Rectal smooth muscle tissue (tissue), 1 donor: ENCODE measurements at regions not wholly inside any gene's neighbourhood (a gene's known extent, or its start where the extent isn't known, plus 50 kb on each side); places are given as distances from the start of the nearest gene placed in this dataset.

Source experiments
- H3K27ac ChIP-seq: one replicate; pipeline ENCODE4 v1.7.0; 2013; ENCODE audit warnings: low read depth, low read length, inconsistent platforms
- H3K27me3 ChIP-seq: one replicate; pipeline ENCODE4 v1.7.0; 2013; ENCODE audit warnings: low read length; ENCODE audit not compliant: control insufficient read depth, insufficient read depth
- H3K36me3 ChIP-seq: one replicate; pipeline ENCODE4 v1.7.0; 2013; ENCODE audit warnings: low read length; ENCODE audit not compliant: control insufficient read depth, insufficient read depth
- H3K4me1 ChIP-seq: one replicate; pipeline ENCODE4 v1.7.0; 2013; ENCODE audit warnings: low read length; ENCODE audit not compliant: control insufficient read depth, insufficient read depth
- H3K4me3 ChIP-seq: one replicate; pipeline ENCODE4 v1.7.0; 2013; ENCODE audit warnings: low read length
- H3K9ac ChIP-seq: one replicate; pipeline ENCODE4 v1.7.0; 2013; ENCODE audit warnings: low read length

- no peak overlapping the region for H3K9ac ChIP-seq
- H3K36me3 ChIP-seq: no peaks in the 10 kb centered on the region
- no peak overlapping the region for H3K27ac ChIP-seq
- no peaks in the 10 kb centered on the region for H3K27me3 ChIP-seq
- H3K4me1 ChIP-seq: no peaks in the 10 kb centered on the region
- no peak overlapping the region for H3K4me3 ChIP-seq
Measured at GRCh38 chr13:103715335-103715734, 649.1 kb upstream of the SLC10A2 start.

GRCh38 chr13:103703246-103703645 lies 637.0 kb upstream of the SLC10A2 start:
- no peak overlapping the region for H3K27ac ChIP-seq
- no peak overlapping the region for H3K4me3 ChIP-seq
- H3K27me3 ChIP-seq: no peaks in the 10 kb centered on the region

GRCh38 chr13:103698000-103698399 lies 631.8 kb upstream of the SLC10A2 start:
- no peak overlapping the region for H3K4me3 ChIP-seq

More at GRCh38 chr13:103703246-103703645, 637.0 kb upstream of the SLC10A2 start:
- Histone ChIP-seq H3K4me1 (no peaks in the 10 kb centered on the region), H3K9ac (no peak overlapping the region), H3K36me3 (no peaks in the 10 kb centered on the region)

GRCh38 chr13:103695320-103695719 lies 629.1 kb upstream of the SLC10A2 start:
- H3K9ac ChIP-seq: no peak overlapping the region
- H3K27ac ChIP-seq: no peak overlapping the region
- no peaks in the 10 kb centered on the region for H3K27me3 ChIP-seq
- no peak overlapping the region for H3K4me3 ChIP-seq
- no peaks in the 10 kb centered on the region for H3K36me3 ChIP-seq
- H3K4me1 ChIP-seq: no peaks in the 10 kb centered on the region

More at GRCh38 chr13:103698000-103698399, 631.8 kb upstream of the SLC10A2 start:
- Histone ChIP-seq H3K36me3 (no peaks in the 10 kb centered on the region), H3K27ac (no peak overlapping the region), H3K4me1 (no peaks in the 10 kb centered on the region), H3K27me3 (no peaks in the 10 kb centered on the region), H3K9ac (no peak overlapping the region)

GRCh38 chr13:103694471-103694870 lies 628.3 kb upstream of the SLC10A2 start:
- Histone ChIP-seq H3K9ac (no peak overlapping the region), H3K4me3 (no peak overlapping the region), H3K27me3 (no peaks in the 10 kb centered on the region), H3K36me3 (no peaks in the 10 kb centered on the region), H3K4me1 (no peaks in the 10 kb centered on the region), H3K27ac (no peak overlapping the region)

- H3K27me3 ChIP-seq: no peaks in the 10 kb centered on the region
- H3K4me1 ChIP-seq: no peaks in the 10 kb centered on the region
- H3K9ac ChIP-seq: no peak overlapping the region
- H3K36me3 ChIP-seq: no peaks in the 10 kb centered on the region
- H3K4me3 ChIP-seq: no peak overlapping the region
- no peak overlapping the region for H3K27ac ChIP-seq
Measured at GRCh38 chr13:103694033-103694432, 627.8 kb upstream of the SLC10A2 start.

- no peaks in the 10 kb centered on the region for H3K36me3 ChIP-seq
- no peak overlapping the region for H3K27ac ChIP-seq
- H3K4me3 ChIP-seq: no peak overlapping the region
- no peaks in the 10 kb centered on the region for H3K27me3 ChIP-seq
- H3K4me1 ChIP-seq: no peaks in the 10 kb centered on the region
- H3K9ac ChIP-seq: no peak overlapping the region
Measured at GRCh38 chr13:103692442-103692841, 626.2 kb upstream of the SLC10A2 start.

- Histone ChIP-seq H3K27ac (no peak overlapping the region), H3K9ac (no peak overlapping the region), H3K4me1 (no peaks in the 10 kb centered on the region), H3K36me3 (no peaks in the 10 kb centered on the region), H3K4me3 (no peak overlapping the region), H3K27me3 (no peaks in the 10 kb centered on the region)
Measured at GRCh38 chr13:103676329-103676728, 610.1 kb upstream of the SLC10A2 start.

GRCh38 chr13:103671547-103671946 lies 605.3 kb upstream of the SLC10A2 start:
- Histone ChIP-seq H3K4me3 (no peak overlapping the region), H3K9ac (no peak overlapping the region), H3K27me3 (no peaks in the 10 kb centered on the region), H3K4me1 (no peaks in the 10 kb centered on the region), H3K36me3 (no peaks in the 10 kb centered on the region), H3K27ac (no peak overlapping the region)

- H3K4me1 ChIP-seq: no peaks in the 10 kb centered on the region
- H3K9ac ChIP-seq: no peak overlapping the region
- H3K36me3 ChIP-seq: no peaks in the 10 kb centered on the region
- H3K27me3 ChIP-seq: no peaks in the 10 kb centered on the region
- H3K27ac ChIP-seq: no peak overlapping the region
- H3K4me3 ChIP-seq: no peak overlapping the region
Measured at GRCh38 chr13:103663996-103664395, 597.8 kb upstream of the SLC10A2 start.

- no peak overlapping the region for H3K4me3 ChIP-seq
- no peaks in the 10 kb centered on the region for H3K27me3 ChIP-seq
- no peak overlapping the region for H3K9ac ChIP-seq
- H3K36me3 ChIP-seq: no peaks in the 10 kb centered on the region
- no peak overlapping the region for H3K27ac ChIP-seq
- no peaks in the 10 kb centered on the region for H3K4me1 ChIP-seq
Measured at GRCh38 chr13:103656311-103656710, 590.1 kb upstream of the SLC10A2 start.

GRCh38 chr13:103640606-103641005 lies 574.4 kb upstream of the SLC10A2 start:
- Histone ChIP-seq H3K9ac (no peak overlapping the region), H3K27me3 (no peaks in the 10 kb centered on the region), H3K4me1 (no peaks in the 10 kb centered on the region), H3K4me3 (no peak overlapping the region), H3K27ac (no peak overlapping the region), H3K36me3 (no peaks in the 10 kb centered on the region)

- Histone ChIP-seq H3K27me3 (no peaks in the 10 kb centered on the region), H3K4me3 (no peak overlapping the region), H3K27ac (no peak overlapping the region), H3K9ac (no peak overlapping the region), H3K36me3 (no peaks in the 10 kb centered on the region), H3K4me1 (no peaks in the 10 kb centered on the region)
Measured at GRCh38 chr13:103639326-103639725, 573.1 kb upstream of the SLC10A2 start.
